Astrocyte (in vitro differentiated cells and primary cell): ENCODE measurements at regions not wholly inside any gene's neighbourhood (a gene's known extent, or its start where the extent isn't known, plus 50 kb on each side); places are given as distances from the start of the nearest gene placed in this dataset.
A peak's percentile ranks its signal among the peaks of the same experiment; 100 is the strongest.

Experiments used
- DNase-seq: peaks from one replicate; pipeline ENCODE4 v3.0.0-alpha.2; 2010; ENCODE audit warnings: low read depth
- FAIRE-seq: peaks from 2 replicates; lab custom pipeline; 2011; peaks lifted over from hg19 to GRCh38; lab: Jason Lieb, UNC
- H2AFZ ChIP-seq: 2 replicates; pipeline ENCODE4 v1.6.0; 2012; ENCODE audit warnings: low read depth, low read length, inconsistent platforms
- H3K27ac ChIP-seq: 2 replicates; pipeline ENCODE4 v1.5.1; 2011; ENCODE audit warnings: low read depth, low read length, inconsistent platforms
- H3K27me3 ChIP-seq: 2 replicates; pipeline ENCODE4 v1.6.0; 2011; ENCODE audit warnings: low read length, inconsistent platforms; ENCODE audit not compliant: insufficient read depth
- H3K36me3 ChIP-seq: 2 replicates; pipeline ENCODE4 v1.5.1; 2011; ENCODE audit warnings: low read length, inconsistent platforms; ENCODE audit not compliant: insufficient read depth
- H3K4me1 ChIP-seq: 2 replicates; pipeline ENCODE4 v1.5.1; 2011; ENCODE audit warnings: low read length, inconsistent platforms; ENCODE audit not compliant: insufficient read depth
- H3K4me2 ChIP-seq: 2 replicates; pipeline ENCODE4 v1.6.0; 2012; ENCODE audit warnings: low read length, inconsistent platforms
- H3K4me3 ChIP-seq: 2 replicates; pipeline ENCODE4 v1.5.1; 2011; ENCODE audit warnings: low read depth, mild to moderate bottlenecking, low read length, inconsistent platforms; ENCODE audit not compliant: insufficient read depth
- H3K79me2 ChIP-seq: 2 replicates; pipeline ENCODE4 v1.6.0; 2012; ENCODE audit warnings: mild to moderate bottlenecking, low read length, inconsistent platforms; ENCODE audit not compliant: insufficient read depth
- H3K9ac ChIP-seq: 2 replicates; pipeline ENCODE4 v1.6.0; 2012; ENCODE audit warnings: mild to moderate bottlenecking, low read length, inconsistent platforms
- H3K9me3 ChIP-seq: 2 replicates; pipeline ENCODE4 v1.5.1; 2012; ENCODE audit warnings: low read depth, mild to moderate bottlenecking, low read length, inconsistent platforms; ENCODE audit not compliant: insufficient read depth
- H4K20me1 ChIP-seq: 2 replicates; pipeline ENCODE4 v1.6.0; 2012; ENCODE audit warnings: low read length, inconsistent platforms; ENCODE audit not compliant: insufficient read depth
- H3K27ac Mint-ChIP-seq: one replicate; pipeline ENCODE4 v1.8.0; 2021; ENCODE audit warnings: mild to moderate bottlenecking, mixed read lengths; ENCODE audit not compliant: unreplicated experiment
- H3K27me3 Mint-ChIP-seq: one replicate; pipeline ENCODE4 v1.8.0; 2021; ENCODE audit warnings: low read depth, mixed read lengths; ENCODE audit not compliant: unreplicated experiment
- H3K36me3 Mint-ChIP-seq: one replicate; pipeline ENCODE4 v1.8.0; 2021; ENCODE audit warnings: low read depth, mixed read lengths; ENCODE audit not compliant: unreplicated experiment
- H3K4me1 Mint-ChIP-seq: one replicate; pipeline ENCODE4 v1.8.0; 2021; ENCODE audit warnings: low read depth, mixed read lengths; ENCODE audit not compliant: unreplicated experiment
- H3K4me3 Mint-ChIP-seq: one replicate; pipeline ENCODE4 v1.8.0; 2021; ENCODE audit warnings: mild to moderate bottlenecking, moderate library complexity, mixed read lengths; ENCODE audit not compliant: unreplicated experiment
- H3K9me3 Mint-ChIP-seq: one replicate; pipeline ENCODE4 v1.8.0; 2021; ENCODE audit warnings: mild to moderate bottlenecking, mixed read lengths; ENCODE audit not compliant: unreplicated experiment
- CTCF ChIP-seq: IDR thresholded peaks from 2 replicates; pipeline ENCODE4 v1.5.1; 2011; ENCODE audit warnings: low read depth, mild to moderate bottlenecking, inconsistent platforms, low read length, moderate library complexity; ENCODE audit not compliant: insufficient read depth
- EZH2 ChIP-seq: IDR thresholded peaks from 2 replicates; pipeline ENCODE4 v1.6.1; 2012; ENCODE audit warnings: mild to moderate bottlenecking, low read length, inconsistent platforms; ENCODE audit not compliant: insufficient read depth

- Mint-ChIP-seq H3K36me3 (no peaks in the 10 kb centered on the region), H3K9me3 (no peaks in the 10 kb centered on the region), H3K4me3 (no peak overlapping the region), H3K27me3 (no peaks in the 10 kb centered on the region), H3K27ac (peak overlapping the region; percentile 21), H3K4me1 (peaks cover 6% of the 10 kb centered on the region)
- Histone ChIP-seq H2AFZ (no peak overlapping the region), H3K9ac (no peak overlapping the region), H3K4me3 (no peak overlapping the region), H3K27ac (peak overlapping the region; percentile 75), H3K27me3 (no peaks in the 10 kb centered on the region), H3K9me3 (no peaks in the 10 kb centered on the region), H3K4me2 (peak overlapping the region; percentile 35), H3K36me3 (no peaks in the 10 kb centered on the region), H4K20me1 (no peaks in the 10 kb centered on the region), H3K79me2 (no peaks in the 10 kb centered on the region), H3K4me1 (no peaks in the 10 kb centered on the region)
- DNase-seq (peak; percentile 87), FAIRE-seq (peak; percentile 92)
- TF ChIP-seq CTCF (no peak), EZH2 (no peak)
Observed at GRCh38 chr6:82045965-82046756, 201.4 kb downstream of the IBTK start.

GRCh38 chr6:82040405-82041221 is 206.9 kb downstream of the IBTK start:
- Histone ChIP-seq H3K9ac (peak overlapping the region; percentile 1), H3K79me2 (no peaks in the 10 kb centered on the region), H2AFZ (peak overlapping the region; percentile 25), H4K20me1 (no peaks in the 10 kb centered on the region), H3K9me3 (no peaks in the 10 kb centered on the region), H3K4me2 (no peak overlapping the region), H3K4me1 (no peaks in the 10 kb centered on the region), H3K4me3 (no peak overlapping the region), H3K36me3 (no peaks in the 10 kb centered on the region), H3K27me3 (no peaks in the 10 kb centered on the region), H3K27ac (no peak overlapping the region)
- TF ChIP-seq CTCF (peak; percentile 85), EZH2 (no peak)
- Mint-ChIP-seq H3K36me3 (no peaks in the 10 kb centered on the region), H3K27me3 (no peaks in the 10 kb centered on the region), H3K4me3 (no peak overlapping the region), H3K27ac (no peak overlapping the region), H3K9me3 (no peaks in the 10 kb centered on the region), H3K4me1 (no peaks in the 10 kb centered on the region)
- FAIRE-seq (no peak), DNase-seq (peak; percentile 32)
